ENCODE measurements at regions not wholly inside any gene's neighbourhood (a gene's known extent, or its start where the extent isn't known, plus 50 kb on each side); places are given as distances from the start of the nearest gene placed in this dataset.

GRCh38 chr13:94829185-94829836, 117.0 kb upstream of the SOX21 start:
- no peak overlapping the region for H3K4me3 Mint-ChIP-seq (ENCODE audit: unreplicated experiment)
- no peaks in the 10 kb centered on the region for H3K9me3 Mint-ChIP-seq (ENCODE audit: unreplicated experiment)
- no peak overlapping the region for H3K27ac ChIP-seq (ENCODE audit: low read depth, low read length)
- no peak overlapping the region for H3K9ac ChIP-seq (ENCODE audit: low read length)
- H3K27ac Mint-ChIP-seq (ENCODE audit: unreplicated experiment), result no peak overlapping the region
- H3K4me1 Mint-ChIP-seq (ENCODE audit: low read depth, unreplicated experiment), result peaks cover 4% of the 10 kb centered on the region
- H3K36me3 ChIP-seq (ENCODE audit: insufficient read depth, low read length), result no peaks in the 10 kb centered on the region
- H3K36me3 Mint-ChIP-seq (ENCODE audit: low read depth, unreplicated experiment), result no peaks in the 10 kb centered on the region
- H3K79me2 ChIP-seq (ENCODE audit: insufficient read depth, low read length), result no peaks in the 10 kb centered on the region
- H3K4me1 ChIP-seq (ENCODE audit: insufficient read depth, low read length), result no peaks in the 10 kb centered on the region
- FAIRE-seq (no peak), DNase-seq (ENCODE audit: low read depth) (no peak)
- peak overlapping the region; percentile 12 for H2AFZ ChIP-seq (ENCODE audit: low read depth, low read length)
- H3K9me3 ChIP-seq (ENCODE audit: insufficient read depth, low read depth, low read length), result no peaks in the 10 kb centered on the region
- H3K27me3 Mint-ChIP-seq (ENCODE audit: low read depth, unreplicated experiment), result no peaks in the 10 kb centered on the region
- no peaks in the 10 kb centered on the region for H3K27me3 ChIP-seq (ENCODE audit: insufficient read depth, low read length)
- TF ChIP-seq, protein P1, sequence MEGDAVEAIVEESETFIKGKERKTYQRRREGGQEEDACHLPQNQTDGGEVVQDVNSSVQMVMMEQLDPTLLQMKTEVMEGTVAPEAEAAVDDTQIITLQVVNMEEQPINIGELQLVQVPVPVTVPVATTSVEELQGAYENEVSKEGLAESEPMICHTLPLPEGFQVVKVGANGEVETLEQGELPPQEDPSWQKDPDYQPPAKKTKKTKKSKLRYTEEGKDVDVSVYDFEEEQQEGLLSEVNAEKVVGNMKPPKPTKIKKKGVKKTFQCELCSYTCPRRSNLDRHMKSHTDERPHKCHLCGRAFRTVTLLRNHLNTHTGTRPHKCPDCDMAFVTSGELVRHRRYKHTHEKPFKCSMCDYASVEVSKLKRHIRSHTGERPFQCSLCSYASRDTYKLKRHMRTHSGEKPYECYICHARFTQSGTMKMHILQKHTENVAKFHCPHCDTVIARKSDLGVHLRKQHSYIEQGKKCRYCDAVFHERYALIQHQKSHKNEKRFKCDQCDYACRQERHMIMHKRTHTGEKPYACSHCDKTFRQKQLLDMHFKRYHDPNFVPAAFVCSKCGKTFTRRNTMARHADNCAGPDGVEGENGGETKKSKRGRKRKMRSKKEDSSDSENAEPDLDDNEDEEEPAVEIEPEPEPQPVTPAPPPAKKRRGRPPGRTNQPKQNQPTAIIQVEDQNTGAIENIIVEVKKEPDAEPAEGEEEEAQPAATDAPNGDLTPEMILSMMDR (IDR thresholded peaks at IDR 0.05; ENCODE audit: insufficient read depth, low read depth, low read length), result no peak
- no peak for TF ChIP-seq EZH2 (IDR thresholded peaks at IDR 0.05; ENCODE audit: insufficient read depth, low read length)
- H4K20me1 ChIP-seq (ENCODE audit: insufficient read depth, low read length), result no peaks in the 10 kb centered on the region
- H3K4me3 ChIP-seq (ENCODE audit: insufficient read depth, low read depth, low read length), result no peak overlapping the region
- H3K4me2 ChIP-seq (ENCODE audit: low read length), result peak overlapping the region; percentile 10

GRCh38 chr13:94827566-94827965, 115.2 kb upstream of the SOX21 start:
- Histone ChIP-seq H3K27me3 (ENCODE audit: insufficient read depth, low read length) (no peaks in the 10 kb centered on the region), H3K9me3 (ENCODE audit: insufficient read depth, low read depth, low read length) (no peaks in the 10 kb centered on the region), H3K9ac (ENCODE audit: low read length) (no peak overlapping the region), H3K4me1 (ENCODE audit: insufficient read depth, low read length) (no peaks in the 10 kb centered on the region), H4K20me1 (ENCODE audit: insufficient read depth, low read length) (no peaks in the 10 kb centered on the region), H3K4me2 (ENCODE audit: low read length) (no peak overlapping the region), H3K27ac (ENCODE audit: low read depth, low read length) (no peak overlapping the region), H2AFZ (ENCODE audit: low read depth, low read length) (no peak overlapping the region), H3K4me3 (ENCODE audit: insufficient read depth, low read depth, low read length) (no peak overlapping the region), H3K36me3 (ENCODE audit: insufficient read depth, low read length) (no peaks in the 10 kb centered on the region), H3K79me2 (ENCODE audit: insufficient read depth, low read length) (no peaks in the 10 kb centered on the region)
- H3K4me1 Mint-ChIP-seq (ENCODE audit: low read depth, unreplicated experiment), result peaks cover 4% of the 10 kb centered on the region
- H3K4me3 Mint-ChIP-seq (ENCODE audit: unreplicated experiment), result no peak overlapping the region
- FAIRE-seq (no peak), DNase-seq (ENCODE audit: low read depth) (no peak)
- no peak for TF ChIP-seq EZH2 (IDR thresholded peaks at IDR 0.05; ENCODE audit: insufficient read depth, low read length)
- TF ChIP-seq, protein P1 (IDR thresholded peaks at IDR 0.05; ENCODE audit: insufficient read depth, low read depth, low read length), result no peak
- no peak overlapping the region for H3K27ac Mint-ChIP-seq (ENCODE audit: unreplicated experiment)
- no peaks in the 10 kb centered on the region for H3K9me3 Mint-ChIP-seq (ENCODE audit: unreplicated experiment)
- H3K27me3 Mint-ChIP-seq (ENCODE audit: low read depth, unreplicated experiment), result no peaks in the 10 kb centered on the region
- no peaks in the 10 kb centered on the region for H3K36me3 Mint-ChIP-seq (ENCODE audit: low read depth, unreplicated experiment)

DNA sequence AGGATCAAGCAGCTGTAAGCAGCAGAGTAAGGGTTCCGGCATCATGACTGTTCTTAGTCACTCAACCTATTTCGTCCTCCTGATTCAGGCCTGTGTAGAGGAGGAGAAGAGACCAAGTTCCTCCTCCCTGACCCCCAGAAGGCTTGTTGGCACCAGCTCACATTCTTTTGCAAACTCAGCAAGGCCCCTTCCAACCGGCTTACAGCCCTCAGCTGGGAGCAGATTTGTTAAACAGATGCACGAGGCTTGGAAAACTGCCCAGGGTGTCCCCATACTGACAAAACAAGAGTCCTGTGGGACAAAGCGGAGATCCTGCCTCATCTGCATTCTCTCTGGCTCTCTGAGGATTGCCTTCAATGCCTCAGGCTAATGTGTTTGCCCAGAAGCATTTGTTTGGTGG, 113.2 kb upstream of the SOX21 start:
- H3K27ac Mint-ChIP-seq (ENCODE audit: unreplicated experiment), result no peak overlapping the region
- TF ChIP-seq, protein P1 (IDR thresholded peaks at IDR 0.05; ENCODE audit: insufficient read depth, low read depth, low read length), result no peak
- no peak for TF ChIP-seq EZH2 (IDR thresholded peaks at IDR 0.05; ENCODE audit: insufficient read depth, low read length)

More for the DNA sequence above, 113.2 kb upstream of the SOX21 start:
- Histone ChIP-seq H3K27me3 (ENCODE audit: insufficient read depth, low read length) (no peaks in the 10 kb centered on the region), H3K4me1 (ENCODE audit: insufficient read depth, low read length) (no peaks in the 10 kb centered on the region), H3K9ac (ENCODE audit: low read length) (no peak overlapping the region), H3K27ac (ENCODE audit: low read depth, low read length) (no peak overlapping the region), H3K4me2 (ENCODE audit: low read length) (no peak overlapping the region), H2AFZ (ENCODE audit: low read depth, low read length) (no peak overlapping the region), H3K4me3 (ENCODE audit: insufficient read depth, low read depth, low read length) (no peak overlapping the region), H3K79me2 (ENCODE audit: insufficient read depth, low read length) (no peaks in the 10 kb centered on the region), H4K20me1 (ENCODE audit: insufficient read depth, low read length) (no peaks in the 10 kb centered on the region), H3K36me3 (ENCODE audit: insufficient read depth, low read length) (no peaks in the 10 kb centered on the region), H3K9me3 (ENCODE audit: insufficient read depth, low read depth, low read length) (no peaks in the 10 kb centered on the region)
- DNase-seq (ENCODE audit: low read depth) (peak; percentile 14), FAIRE-seq (no peak)
- H3K36me3 Mint-ChIP-seq (ENCODE audit: low read depth, unreplicated experiment), result no peaks in the 10 kb centered on the region
- H3K27me3 Mint-ChIP-seq (ENCODE audit: low read depth, unreplicated experiment), result no peaks in the 10 kb centered on the region
- H3K4me3 Mint-ChIP-seq (ENCODE audit: unreplicated experiment), result no peak overlapping the region
- H3K9me3 Mint-ChIP-seq (ENCODE audit: unreplicated experiment), result no peaks in the 10 kb centered on the region
- H3K4me1 Mint-ChIP-seq (ENCODE audit: low read depth, unreplicated experiment), result peaks cover 4% of the 10 kb centered on the region
